HG03342 (cell line): ENCODE measurements at regions not wholly inside any gene's neighbourhood (a gene's known extent, or its start where the extent isn't known, plus 50 kb on each side); places are given as distances from the start of the nearest gene placed in this dataset.

ENCODE experiments used
- ATAC-seq: cut with Tn5 transposase; IDR thresholded peaks from one replicate; pipeline ENCODE4 v1.9.1; 2021; ENCODE audit warnings: mild to moderate bottlenecking, moderate library complexity; ENCODE audit not compliant: unreplicated experiment

- ATAC-seq: no peak
Observed at GRCh38 chr10:129078346-129078745, 388.7 kb upstream of the MGMT start.

- ATAC-seq: no peak
Observed at GRCh38 chr10:129078746-129079145, 388.3 kb upstream of the MGMT start.

GRCh38 chr10:129079705-129080104 lies 387.3 kb upstream of the MGMT start:
- no peak for ATAC-seq

DNA sequence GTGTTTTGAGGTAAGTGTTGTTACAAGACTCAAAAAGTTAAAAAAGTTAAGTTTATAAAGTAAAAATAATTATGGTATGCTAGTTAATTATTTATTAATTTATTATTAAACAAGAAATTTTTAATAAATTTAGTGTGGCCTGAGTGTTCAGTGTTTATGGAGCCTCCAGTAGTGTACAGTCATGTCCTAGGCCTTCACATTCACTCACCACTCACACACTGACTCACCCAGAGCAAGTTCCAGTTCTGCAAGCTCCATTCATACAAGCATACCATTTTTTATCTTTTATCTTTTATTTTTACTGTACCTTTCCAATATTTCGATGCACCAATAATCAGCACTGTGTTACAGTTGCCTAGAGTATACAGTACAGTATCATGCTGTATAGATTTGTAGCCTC lies 381.2 kb upstream of the MGMT start:
- no peak for ATAC-seq

GRCh38 chr10:129089341-129089740 lies 377.7 kb upstream of the MGMT start:
- no peak for ATAC-seq

DNA sequence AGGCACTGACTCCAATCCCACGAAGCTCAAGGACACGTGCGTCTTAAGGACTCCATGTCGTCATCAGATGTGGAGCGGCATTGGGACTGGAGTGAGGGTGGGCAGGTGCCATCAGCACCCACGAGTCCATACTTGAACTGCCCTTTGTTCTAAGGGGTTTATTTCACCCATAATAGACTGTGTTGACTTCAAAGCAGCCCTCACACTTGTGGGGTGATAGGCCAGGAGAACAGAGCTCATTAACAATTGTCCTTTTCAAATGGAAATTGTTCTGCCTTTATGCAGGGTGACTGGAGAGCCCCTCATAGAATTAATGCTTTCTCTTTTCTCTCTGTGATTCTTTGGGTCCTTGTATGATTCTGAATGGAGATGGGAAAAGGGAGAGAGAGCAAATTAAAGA lies 376.9 kb upstream of the MGMT start:
- ATAC-seq: no peak

GRCh38 chr10:129090618-129091366 lies 376.2 kb upstream of the MGMT start:
- no peak for ATAC-seq

DNA sequence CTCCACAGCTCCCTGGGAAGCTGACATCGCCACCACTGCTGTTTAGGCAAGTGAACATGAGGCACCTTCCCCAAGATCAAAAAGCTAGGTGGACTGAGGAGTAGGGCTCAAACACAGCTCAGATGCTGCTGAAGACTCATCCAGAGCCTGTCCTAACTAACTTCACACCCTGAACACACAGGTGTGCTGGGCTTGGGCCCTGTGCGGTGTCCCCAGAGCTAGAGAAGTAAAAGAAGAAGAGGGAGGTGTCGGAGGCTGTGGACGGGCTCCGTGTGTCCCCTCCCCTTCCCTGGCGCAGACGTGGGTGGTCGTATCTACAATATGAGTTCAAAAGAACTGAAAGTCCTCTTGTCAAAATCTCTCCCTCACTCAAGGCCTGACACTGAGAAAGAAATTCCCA lies 373.4 kb upstream of the MGMT start:
- no peak for ATAC-seq

DNA sequence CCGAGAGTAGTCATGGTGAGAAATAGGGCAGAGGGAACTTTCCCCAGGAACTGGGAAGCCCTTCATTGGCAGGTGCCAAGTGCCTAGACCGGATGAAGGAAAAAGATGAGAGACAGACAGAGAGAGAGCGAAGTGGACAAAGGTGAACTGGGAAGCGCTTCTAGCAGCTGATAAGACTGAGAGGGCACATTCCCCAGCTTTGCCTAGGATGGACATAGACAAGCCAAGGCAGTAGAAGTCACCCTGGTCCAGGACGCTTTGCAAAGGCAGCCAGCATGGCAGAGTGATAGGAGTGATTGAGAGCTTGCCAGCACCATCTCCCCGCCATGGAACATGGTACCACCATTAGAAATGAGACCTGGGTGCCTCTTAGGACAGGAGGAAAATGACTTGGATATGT lies 372.8 kb upstream of the MGMT start:
- ATAC-seq: no peak

GRCh38 chr10:129094861-129095260 lies 372.2 kb upstream of the MGMT start:
- no peak for ATAC-seq

- ATAC-seq: no peak
Observed at GRCh38 chr10:129095680-129096064, 371.4 kb upstream of the MGMT start.

DNA sequence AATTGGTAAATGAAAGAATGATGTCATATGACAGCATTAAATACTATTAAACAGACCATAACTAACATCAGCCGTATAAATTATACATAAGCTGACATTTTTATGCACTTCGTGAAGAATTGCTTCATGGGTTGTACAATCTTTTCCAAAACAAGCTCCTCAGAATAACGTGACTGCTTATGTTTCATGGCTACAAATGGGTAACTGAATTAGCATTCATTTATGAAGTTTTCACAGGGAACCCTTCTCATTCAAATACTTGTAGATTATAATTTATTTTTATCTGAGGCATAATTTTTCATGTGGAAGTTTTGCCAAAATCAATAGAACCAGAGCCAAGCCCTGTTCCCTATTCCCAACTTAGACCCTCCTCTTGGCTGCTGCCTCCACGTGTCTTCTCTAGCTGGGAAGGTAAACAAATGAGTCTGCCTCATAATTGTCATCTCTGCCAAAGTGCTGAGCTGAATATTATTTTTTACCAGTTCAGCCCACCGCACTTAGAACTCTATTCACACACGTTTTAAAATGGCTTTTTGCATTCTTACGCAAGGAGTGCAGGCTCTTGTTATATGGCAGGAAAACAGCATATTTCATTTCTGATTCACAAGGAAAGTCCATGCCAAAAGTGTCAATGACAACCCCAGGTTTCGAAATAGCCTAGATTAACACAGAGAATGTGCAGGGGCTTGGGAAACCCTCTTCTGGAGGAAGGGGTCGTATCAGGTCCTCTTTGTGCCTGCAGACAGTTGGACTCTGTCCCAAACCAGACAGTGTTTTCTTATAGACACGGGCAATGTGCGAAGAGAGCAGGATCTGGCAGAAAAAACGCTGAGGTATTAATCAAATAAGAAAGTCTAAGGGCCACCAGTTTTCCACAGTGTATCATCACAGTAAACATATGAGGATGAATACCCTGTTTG lies 370.7 kb upstream of the MGMT start:
- no peak for ATAC-seq

GRCh38 chr10:129097776-129098330 lies 369.2 kb upstream of the MGMT start:
- ATAC-seq: no peak

DNA sequence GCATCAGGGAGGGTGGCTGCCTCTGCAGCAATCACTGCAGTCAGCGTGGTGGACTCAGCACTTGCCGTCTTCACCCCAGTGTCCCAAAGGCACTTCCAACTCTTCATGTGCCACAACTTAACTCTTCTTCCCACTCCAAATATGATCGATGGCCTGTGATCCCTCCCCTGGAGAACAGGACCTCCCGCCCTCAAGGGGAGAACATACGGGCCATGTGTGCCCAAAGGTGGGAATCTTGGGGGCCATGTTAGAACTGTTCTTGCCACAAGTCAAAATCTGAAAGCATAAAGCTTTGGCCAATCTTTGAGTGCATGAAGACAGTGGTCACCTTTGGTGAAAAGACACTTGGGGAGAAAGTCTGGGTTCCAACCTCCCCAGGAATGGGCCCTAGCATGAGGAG lies 368.5 kb upstream of the MGMT start:
- no peak for ATAC-seq

DNA sequence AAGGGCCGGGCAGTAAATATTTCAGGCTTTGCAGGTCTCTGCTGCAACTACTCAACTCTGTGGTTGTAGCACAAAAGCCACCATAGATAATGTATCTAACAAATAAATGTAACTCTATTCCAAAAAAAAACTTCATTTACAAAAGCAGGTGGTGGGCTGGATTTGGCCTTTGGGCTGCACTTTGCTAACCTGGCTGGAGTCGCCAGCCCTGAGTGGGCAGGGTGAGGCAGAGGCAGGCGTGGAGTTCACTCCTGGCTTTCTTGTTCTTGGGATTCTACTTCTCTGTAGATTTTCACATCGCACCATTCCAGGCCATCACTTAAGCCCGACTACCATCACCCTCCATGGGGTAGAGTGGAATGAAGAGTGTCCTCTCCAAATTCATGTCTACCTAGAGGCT lies 367.6 kb upstream of the MGMT start:
- ATAC-seq: no peak

DNA sequence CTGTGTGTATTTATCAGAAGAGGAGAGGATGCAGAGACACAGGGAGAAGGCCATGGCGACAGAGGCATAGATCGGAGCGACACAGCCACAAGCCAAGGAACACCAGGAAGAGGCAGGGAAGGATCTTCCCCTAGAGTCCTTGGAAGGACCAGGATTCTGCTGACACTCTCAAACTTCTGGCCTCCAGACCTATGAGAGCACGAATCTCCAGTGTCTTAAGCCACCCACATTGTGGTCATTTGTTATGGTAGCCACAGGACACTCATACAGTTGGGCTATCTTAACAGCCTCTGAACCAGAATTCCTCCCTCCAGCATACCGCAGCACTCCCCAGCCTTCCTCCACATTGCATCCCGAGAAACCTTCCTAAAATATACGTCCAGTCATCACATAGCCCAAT lies 367.0 kb upstream of the MGMT start:
- no peak for ATAC-seq

GRCh38 chr10:129101232-129101980 lies 365.6 kb upstream of the MGMT start:
- ATAC-seq: no peak

- ATAC-seq: no peak
Observed at GRCh38 chr10:129102906-129103693, 363.9 kb upstream of the MGMT start.

GRCh38 chr10:129104266-129105045 lies 362.6 kb upstream of the MGMT start:
- ATAC-seq: no peak

GRCh38 chr10:129105266-129105665 lies 361.8 kb upstream of the MGMT start:
- ATAC-seq: no peak
